ENCODE measurements at regions not wholly inside any gene's neighbourhood (a gene's known extent, or its start where the extent isn't known, plus 50 kb on each side); places are given as distances from the start of the nearest gene placed in this dataset.

GRCh38 chr5:28027851-28028250 is 989.5 kb upstream of the CDH9 start:
- TF ChIP-seq CTCF (conservative IDR thresholded peaks at IDR 0.05; ENCODE audit: low read length): no peak
- no peak for TF ChIP-seq EZH2phosphoT487 (IDR thresholded peaks at IDR 0.05; ENCODE audit: borderline replicate concordance, low read depth, low read length)

All from OCI-LY7 (cell line).